NCI-H2227 (cell line): ENCODE measurements at regions not wholly inside any gene's neighbourhood (a gene's known extent, or its start where the extent isn't known, plus 50 kb on each side); places are given as distances from the start of the nearest gene placed in this dataset.
"Not testable (repeated sequence)": the region's sequence is repeated elsewhere in the genome, so short reads cannot be mapped to it uniquely, and the experiment has no call there.

Experiments used
- DNase-seq: peaks from one replicate; lab custom pipeline; 2025; ENCODE audit not compliant: unreplicated experiment; lab: John Stamatoyannopoulos, UW

GRCh38 chr2:64869126-64869525 lies 120.1 kb upstream of the SLC1A4 start:
- no peak for DNase-seq

GRCh38 chr2:64873472-64873924 lies 115.7 kb upstream of the SLC1A4 start:
- peak; percentile 71 for DNase-seq

GRCh38 chr2:64874593-64874992 lies 114.6 kb upstream of the SLC1A4 start:
- DNase-seq = no peak

- no peak for DNase-seq
Observed at GRCh38 chr2:64875368-64875767, 113.8 kb upstream of the SLC1A4 start.

- DNase-seq = peak; percentile 84
Observed at GRCh38 chr2:64876137-64876647, 113.0 kb upstream of the SLC1A4 start.

GRCh38 chr2:64879745-64880144 lies 109.5 kb upstream of the SLC1A4 start:
- DNase-seq = no peak

- DNase-seq = no peak
Observed at GRCh38 chr2:64880193-64880951, 108.8 kb upstream of the SLC1A4 start.

- no peak for DNase-seq
Observed at GRCh38 chr2:64881037-64881492, 108.1 kb upstream of the SLC1A4 start.

GRCh38 chr2:64887565-64887964 lies 101.6 kb upstream of the SLC1A4 start:
- DNase-seq = no peak

GRCh38 chr2:64888591-64889309 lies 100.4 kb upstream of the SLC1A4 start:
- no peak for DNase-seq

GRCh38 chr2:64889803-64890202 lies 99.4 kb upstream of the SLC1A4 start:
- no peak for DNase-seq

GRCh38 chr2:64896572-64896971 lies 92.6 kb upstream of the SLC1A4 start:
- not testable (repeated sequence) for DNase-seq

GRCh38 chr2:64899081-64899865 lies 89.9 kb upstream of the SLC1A4 start:
- DNase-seq = no peak

- DNase-seq = not testable (repeated sequence)
Observed at GRCh38 chr2:64899876-64900275, 89.3 kb upstream of the SLC1A4 start.

GRCh38 chr2:64904413-64905329 lies 84.5 kb upstream of the SLC1A4 start:
- no peak for DNase-seq

GRCh38 chr2:64905338-64906024 lies 83.7 kb upstream of the SLC1A4 start:
- no peak for DNase-seq

- DNase-seq = no peak
Observed at GRCh38 chr2:64906853-64907536, 82.2 kb upstream of the SLC1A4 start.

GRCh38 chr2:64908406-64908805 lies 80.8 kb upstream of the SLC1A4 start:
- no peak for DNase-seq

GRCh38 chr2:64910523-64910922 lies 78.7 kb upstream of the SLC1A4 start:
- DNase-seq = no peak
